Loucy (cell line): ENCODE measurements at regions not wholly inside any gene's neighbourhood (a gene's known extent, or its start where the extent isn't known, plus 50 kb on each side); places are given as distances from the start of the nearest gene placed in this dataset.

Source experiments
- CTCF ChIP-seq: fragments of 200-600 bp; sonication (generic); conservative IDR thresholded peaks from 2 replicates; pipeline ENCODE4 v1.5.1; 2014; ENCODE audit warnings: mild to moderate bottlenecking, antibody characterized with exemption, low read length
- EZH2phosphoT487 ChIP-seq: fragments of 200-600 bp; IDR thresholded peaks from 2 replicates; pipeline ENCODE4 v1.6.1; 2018; ENCODE audit warnings: antibody characterized with exemption, mild to moderate bottlenecking, moderate library complexity, borderline replicate concordance

GRCh38 chr18:71431689-71432088 is 1112.5 kb downstream of the CBLN2 start:
- TF ChIP-seq EZH2phosphoT487 (no peak), CTCF (no peak)
